Adrenal gland (tissue), 5 donors: ENCODE measurements at regions not wholly inside any gene's neighbourhood (a gene's known extent, or its start where the extent isn't known, plus 50 kb on each side); places are given as distances from the start of the nearest gene placed in this dataset.

Source experiments
- CTCF ChIP-seq, 6 experiments: fragments of 450-650 bp in 4 of 6; fragments of 200-600 bp in 2 of 6; sonication (generic) in 1 of 6; IDR thresholded peaks; 1 replicate in 5 of 6; 2 replicates in 1 of 6; pipeline versions ENCODE4 v1.5.1 to v1.8.0; 2016 to 2021; ENCODE audit warnings: antibody characterized with exemption in 6 of 6, mild to moderate bottlenecking in 2 of 6, moderate library complexity in 1 of 6
- POLR2A ChIP-seq, 2 donors: fragments of 450-650 bp; IDR thresholded peaks; one replicate each; pipeline ENCODE4 v1.6.1; 2017; ENCODE audit warnings: antibody characterized with exemption in 2 of 2, mild to moderate bottlenecking in 2 of 2, moderate library complexity in 1 of 2
- donor health status: DM: no; HTN: no; CAD: no.

GRCh38 chr7:85471307-85471706 is 284.5 kb upstream of the SEMA3D start:
- TF ChIP-seq POLR2A (IDR thresholded peaks at IDR 0.05) = no peak
- no peak for TF ChIP-seq CTCF (IDR thresholded peaks at IDR 0.05)
